ENCODE measurements at regions not wholly inside any gene's neighbourhood (a gene's known extent, or its start where the extent isn't known, plus 50 kb on each side); places are given as distances from the start of the nearest gene placed in this dataset.
"Not testable (repeated sequence)": the region's sequence is repeated elsewhere in the genome, so short reads cannot be mapped to it uniquely, and the experiment has no call there.

DNA sequence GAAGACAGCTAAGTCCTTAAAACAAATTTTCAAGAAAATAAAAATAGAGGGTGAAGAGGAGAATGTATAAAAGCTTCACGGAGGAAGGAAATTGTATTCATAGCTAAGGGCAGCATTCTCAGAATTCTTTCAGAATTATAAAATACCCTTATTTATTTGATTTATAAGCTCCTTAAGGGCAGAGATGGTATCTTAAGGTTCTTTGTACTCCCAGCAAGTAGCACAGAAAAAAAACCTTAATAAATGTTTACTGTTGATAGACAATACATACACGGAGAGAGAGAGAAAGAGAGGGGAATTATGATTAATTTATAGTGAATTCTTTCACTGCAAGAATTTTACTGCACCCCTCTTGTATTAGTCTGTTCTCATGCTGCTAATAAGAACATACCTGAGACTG lies 375.6 kb upstream of the CCDC54 start:
- no peak overlapping the region for H3K27ac ChIP-seq
- TF ChIP-seq ZFX (IDR thresholded peaks at IDR 0.05; ENCODE audit: borderline replicate concordance) = no peak
- TF ChIP-seq, protein P1, sequence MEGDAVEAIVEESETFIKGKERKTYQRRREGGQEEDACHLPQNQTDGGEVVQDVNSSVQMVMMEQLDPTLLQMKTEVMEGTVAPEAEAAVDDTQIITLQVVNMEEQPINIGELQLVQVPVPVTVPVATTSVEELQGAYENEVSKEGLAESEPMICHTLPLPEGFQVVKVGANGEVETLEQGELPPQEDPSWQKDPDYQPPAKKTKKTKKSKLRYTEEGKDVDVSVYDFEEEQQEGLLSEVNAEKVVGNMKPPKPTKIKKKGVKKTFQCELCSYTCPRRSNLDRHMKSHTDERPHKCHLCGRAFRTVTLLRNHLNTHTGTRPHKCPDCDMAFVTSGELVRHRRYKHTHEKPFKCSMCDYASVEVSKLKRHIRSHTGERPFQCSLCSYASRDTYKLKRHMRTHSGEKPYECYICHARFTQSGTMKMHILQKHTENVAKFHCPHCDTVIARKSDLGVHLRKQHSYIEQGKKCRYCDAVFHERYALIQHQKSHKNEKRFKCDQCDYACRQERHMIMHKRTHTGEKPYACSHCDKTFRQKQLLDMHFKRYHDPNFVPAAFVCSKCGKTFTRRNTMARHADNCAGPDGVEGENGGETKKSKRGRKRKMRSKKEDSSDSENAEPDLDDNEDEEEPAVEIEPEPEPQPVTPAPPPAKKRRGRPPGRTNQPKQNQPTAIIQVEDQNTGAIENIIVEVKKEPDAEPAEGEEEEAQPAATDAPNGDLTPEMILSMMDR (IDR thresholded peaks at IDR 0.05) = no peak

DNA sequence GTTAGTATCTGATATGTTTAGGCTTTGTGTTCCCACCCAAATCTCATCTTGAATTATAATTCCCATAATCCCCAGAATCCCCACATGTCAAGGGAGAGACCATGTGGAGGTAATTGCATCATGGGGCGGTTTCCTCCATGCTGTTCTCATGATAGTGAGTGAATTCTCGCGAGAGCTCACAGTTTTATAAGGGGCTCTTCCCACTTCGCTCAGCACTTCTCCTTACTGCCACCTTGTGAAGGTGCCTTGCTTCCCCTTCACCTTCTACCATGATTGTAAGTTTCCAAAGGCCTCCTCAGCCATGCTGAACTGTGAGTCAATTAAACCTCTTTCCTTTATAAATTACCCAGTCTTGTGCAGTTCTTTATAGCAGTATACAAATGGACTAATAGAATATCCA lies 371.9 kb upstream of the CCDC54 start:
- not testable (repeated sequence) for H3K27ac ChIP-seq

DNA sequence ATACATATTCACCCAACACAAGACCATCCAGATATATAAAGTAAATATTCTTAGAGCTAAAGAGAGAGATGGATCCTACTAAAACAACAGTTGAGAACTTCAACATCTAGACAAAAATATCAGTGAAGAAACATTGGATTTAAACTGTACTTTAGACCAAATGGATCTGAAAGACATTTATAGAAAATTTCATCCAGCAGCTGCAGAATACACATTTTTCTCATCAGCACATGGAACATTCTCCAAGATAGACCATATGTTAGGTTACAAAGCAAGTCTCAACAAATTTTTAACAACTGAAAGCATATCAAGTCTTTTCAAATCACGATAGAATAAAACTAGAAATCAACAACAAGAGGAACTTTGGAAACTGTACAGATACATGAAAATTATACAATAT lies 369.0 kb upstream of the CCDC54 start:
- no peak overlapping the region for H3K27ac ChIP-seq
- TF ChIP-seq ZFX (IDR thresholded peaks at IDR 0.05; ENCODE audit: borderline replicate concordance) = no peak
- TF ChIP-seq, protein P1 (IDR thresholded peaks at IDR 0.05) = no peak

DNA sequence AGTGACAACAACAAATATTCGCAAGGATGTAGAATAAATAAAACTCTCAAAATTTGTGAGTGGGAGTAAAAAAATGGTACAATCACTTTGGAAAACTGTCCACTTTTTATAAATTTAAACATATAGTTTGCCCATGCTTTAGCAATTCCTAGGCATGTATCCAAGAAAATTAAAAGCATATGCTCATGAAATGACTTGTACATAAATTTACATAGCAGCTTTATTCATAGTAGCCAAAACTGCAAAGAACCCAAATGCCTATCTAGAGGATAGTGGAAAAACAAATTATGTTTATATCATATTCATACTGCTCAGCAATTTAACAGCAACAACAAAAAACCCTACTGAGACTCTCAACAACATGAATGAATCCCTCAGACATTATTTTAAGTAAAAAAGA lies 363.6 kb upstream of the CCDC54 start:
- H3K27ac ChIP-seq = no peak overlapping the region
- TF ChIP-seq, protein P1 (IDR thresholded peaks at IDR 0.05) = no peak
- no peak for TF ChIP-seq ZFX (IDR thresholded peaks at IDR 0.05; ENCODE audit: borderline replicate concordance)

DNA sequence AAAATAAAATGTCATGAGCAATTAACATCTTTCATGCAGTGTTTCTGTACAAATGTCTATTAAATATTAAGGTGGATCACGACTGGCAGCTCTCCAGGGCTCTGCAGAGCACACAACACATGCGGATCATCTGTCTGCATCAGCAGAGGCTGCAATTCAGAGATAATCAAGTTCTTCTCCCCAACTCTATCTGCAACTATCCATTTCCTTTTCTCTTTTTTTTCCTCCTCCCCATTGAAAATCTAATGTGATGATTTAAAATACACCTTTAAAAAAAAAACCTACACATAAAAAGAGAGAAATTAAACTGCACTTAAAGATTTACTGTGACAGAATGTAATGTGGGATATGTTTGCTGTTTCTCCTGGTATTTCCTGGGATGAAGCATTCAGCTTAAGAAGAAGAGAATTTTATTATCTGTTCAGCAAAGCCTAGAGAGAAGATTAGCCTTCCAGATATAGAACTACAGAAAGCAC lies 352.6 kb upstream of the CCDC54 start:
- H3K27ac ChIP-seq = no peak overlapping the region
- TF ChIP-seq, protein P1 (IDR thresholded peaks at IDR 0.05) = no peak
- no peak for TF ChIP-seq ZFX (IDR thresholded peaks at IDR 0.05; ENCODE audit: borderline replicate concordance)

DNA sequence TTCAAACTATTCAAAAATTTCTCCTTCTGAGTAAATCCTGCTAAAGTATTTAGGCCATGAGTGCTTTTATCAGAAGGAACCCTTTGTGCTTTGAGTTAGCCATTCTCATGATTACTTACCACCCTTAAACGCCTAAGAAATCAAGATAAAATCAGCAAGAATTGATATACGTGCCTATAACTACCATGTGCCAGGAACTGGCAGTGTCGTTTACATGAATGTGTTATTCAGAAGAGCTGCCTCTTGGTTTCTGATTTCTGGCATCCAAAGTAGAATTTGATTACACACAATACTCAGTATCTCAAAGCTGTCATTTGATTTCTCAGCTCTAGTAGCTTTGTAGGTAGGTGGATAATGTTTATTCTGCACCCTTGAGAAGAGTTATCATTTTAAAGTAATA lies 351.3 kb upstream of the CCDC54 start:
- no peak overlapping the region for H3K27ac ChIP-seq
- no peak for TF ChIP-seq ZFX (IDR thresholded peaks at IDR 0.05; ENCODE audit: borderline replicate concordance)
- TF ChIP-seq, protein P1 (IDR thresholded peaks at IDR 0.05) = no peak

DNA sequence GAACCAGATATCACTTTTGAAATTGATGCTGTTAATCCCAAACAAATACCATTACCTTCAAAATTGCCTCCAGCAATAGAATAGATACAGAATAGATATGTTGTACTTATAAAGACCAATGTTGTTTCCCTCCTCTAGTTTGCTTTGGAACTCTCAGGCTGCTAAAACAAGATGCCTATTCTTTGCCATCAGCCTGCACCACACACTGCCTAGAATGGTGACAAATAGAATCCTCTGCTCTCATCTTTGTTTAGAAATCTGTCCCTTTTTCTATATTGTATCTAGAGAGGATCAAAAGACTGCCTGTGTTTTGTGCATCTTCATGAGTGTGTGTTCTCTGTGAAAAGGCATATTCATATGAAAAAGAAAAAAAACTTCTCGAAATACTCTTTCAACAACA lies 349.2 kb upstream of the CCDC54 start:
- H3K27ac ChIP-seq = no peak overlapping the region
- TF ChIP-seq ZFX (IDR thresholded peaks at IDR 0.05; ENCODE audit: borderline replicate concordance) = no peak
- TF ChIP-seq, protein P1 (IDR thresholded peaks at IDR 0.05) = no peak

DNA sequence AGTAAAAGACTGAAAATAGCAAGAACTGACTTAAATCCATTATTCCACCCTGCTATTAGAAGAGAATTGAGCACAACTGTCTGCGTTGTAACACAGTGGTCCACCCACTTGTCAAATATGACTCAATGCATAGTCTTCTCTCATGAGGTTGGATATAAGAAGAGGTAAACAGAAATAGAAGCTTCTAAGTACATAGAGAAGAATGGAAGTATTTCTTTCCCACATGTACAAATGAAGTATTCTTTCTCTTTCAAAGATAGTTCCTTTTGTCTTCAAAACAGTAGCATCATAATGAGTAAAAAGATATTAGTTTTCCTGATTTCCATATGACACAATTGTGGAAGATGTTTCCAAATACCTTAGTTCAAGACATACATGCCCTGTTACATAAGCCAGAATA lies 348.6 kb upstream of the CCDC54 start:
- TF ChIP-seq, protein P1 (IDR thresholded peaks at IDR 0.05) = no peak
- no peak for TF ChIP-seq ZFX (IDR thresholded peaks at IDR 0.05; ENCODE audit: borderline replicate concordance)

More for the DNA sequence above, 348.6 kb upstream of the CCDC54 start:
- no peak overlapping the region for H3K27ac ChIP-seq

All from 22Rv1 (cell line).